ENCODE measurements at regions not wholly inside any gene's neighbourhood (a gene's known extent, or its start where the extent isn't known, plus 50 kb on each side); places are given as distances from the start of the nearest gene placed in this dataset.
"Not testable (repeated sequence)": the region's sequence is repeated elsewhere in the genome, so short reads cannot be mapped to it uniquely, and the experiment has no call there.

DNA sequence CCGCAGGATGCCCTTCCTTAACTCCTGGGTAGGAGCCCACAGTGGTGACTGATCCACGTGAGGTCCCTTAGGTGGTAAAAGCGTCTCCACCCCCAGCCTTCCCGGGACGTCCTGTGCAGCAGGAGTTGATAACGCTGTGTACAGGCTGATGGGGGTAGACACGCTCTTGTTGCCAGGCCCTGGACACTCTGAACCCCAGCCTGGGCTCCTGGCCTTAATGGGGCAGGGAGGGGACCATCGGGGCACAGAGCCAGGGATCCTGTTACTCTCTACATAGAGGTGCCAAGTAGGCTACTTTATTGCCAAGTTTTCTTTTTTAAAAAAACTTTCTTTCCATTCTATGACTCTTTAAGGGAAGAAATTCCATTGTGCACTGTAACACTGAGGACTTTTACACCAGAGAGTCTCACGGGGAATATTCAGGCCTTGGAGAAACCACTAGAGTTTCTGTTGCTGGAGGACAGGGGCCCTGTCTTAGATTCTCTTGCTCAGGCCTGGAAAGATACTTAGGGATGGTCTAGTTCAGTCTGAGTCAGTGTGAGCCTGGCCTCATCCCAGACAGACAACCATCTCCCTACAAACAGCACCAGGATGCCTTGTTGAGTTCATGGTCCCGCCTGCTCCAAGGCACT is 104.3 kb upstream of the RNU6-1 start:
- no peak for DNase-seq (ENCODE audit: low spot score)
- POLR2A ChIA-PET (ENCODE audit: low non-redundant PET), result no interaction called here
- CTCF ChIA-PET, result no interaction called here
- peak overlapping the region; percentile 58 for H3K27ac ChIP-seq
- TF ChIP-seq CTCF (conservative IDR thresholded peaks at IDR 0.05; ENCODE audit: low read depth), result no peak

GRCh38 chr15:67945131-67945530 is 105.3 kb upstream of the RNU6-1 start:
- POLR2A ChIA-PET (ENCODE audit: low non-redundant PET), result no interaction called here
- no peak for TF ChIP-seq CTCF (conservative IDR thresholded peaks at IDR 0.05; ENCODE audit: low read depth)

DNA sequence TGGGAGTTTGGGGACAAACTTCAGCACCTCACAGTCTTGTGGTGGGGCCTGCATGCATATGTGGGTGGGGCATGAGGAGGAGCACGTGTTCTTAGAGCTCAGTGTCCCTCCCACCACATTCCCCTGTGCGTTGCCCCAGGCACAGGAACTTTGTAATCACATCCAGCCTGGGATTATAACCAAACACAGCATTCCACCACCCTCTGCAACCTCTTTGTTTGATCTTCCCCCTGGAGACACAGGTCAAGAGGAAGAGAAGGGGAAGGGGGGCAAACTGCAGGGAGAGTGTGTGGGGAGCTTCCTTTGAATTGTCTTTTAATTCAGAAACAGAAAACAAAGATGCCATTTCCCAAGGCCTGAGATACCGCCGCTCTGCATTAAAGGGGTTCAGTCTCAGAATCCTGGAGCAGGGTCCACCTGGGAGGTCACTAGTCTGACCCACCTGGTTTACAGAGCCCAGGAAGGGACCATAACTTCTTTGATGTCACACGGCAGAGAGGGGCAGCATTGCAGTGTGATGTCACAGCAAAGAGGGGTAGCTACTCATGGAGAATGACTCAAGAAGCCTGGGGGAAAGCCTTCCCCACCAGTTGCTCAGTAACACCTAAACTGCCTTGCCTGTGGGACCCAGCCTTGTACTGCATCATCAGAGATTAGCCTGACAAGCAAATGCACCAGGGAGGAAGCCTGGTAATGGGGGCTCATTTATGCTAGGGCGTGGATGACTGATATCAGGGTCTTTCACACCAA is 106.3 kb upstream of the RNU6-1 start:
- CTCF ChIA-PET, result no interaction called here
- peak; percentile 55 for DNase-seq (ENCODE audit: low spot score)
- peak overlapping the region; percentile 58 for H3K27ac ChIP-seq
- TF ChIP-seq CTCF (conservative IDR thresholded peaks at IDR 0.05; ENCODE audit: low read depth), result no peak
- POLR2A ChIA-PET (ENCODE audit: low non-redundant PET), result no interaction called here

More at GRCh38 chr15:67945131-67945530, 105.3 kb upstream of the RNU6-1 start:
- DNase-seq (ENCODE audit: low spot score), result no peak
- CTCF ChIA-PET, result no interaction called here
- no peak overlapping the region for H3K27ac ChIP-seq

GRCh38 chr15:67946701-67947100 is 106.9 kb upstream of the RNU6-1 start:
- CTCF ChIA-PET, result no interaction called here
- POLR2A ChIA-PET (ENCODE audit: low non-redundant PET), result no interaction called here

DNA sequence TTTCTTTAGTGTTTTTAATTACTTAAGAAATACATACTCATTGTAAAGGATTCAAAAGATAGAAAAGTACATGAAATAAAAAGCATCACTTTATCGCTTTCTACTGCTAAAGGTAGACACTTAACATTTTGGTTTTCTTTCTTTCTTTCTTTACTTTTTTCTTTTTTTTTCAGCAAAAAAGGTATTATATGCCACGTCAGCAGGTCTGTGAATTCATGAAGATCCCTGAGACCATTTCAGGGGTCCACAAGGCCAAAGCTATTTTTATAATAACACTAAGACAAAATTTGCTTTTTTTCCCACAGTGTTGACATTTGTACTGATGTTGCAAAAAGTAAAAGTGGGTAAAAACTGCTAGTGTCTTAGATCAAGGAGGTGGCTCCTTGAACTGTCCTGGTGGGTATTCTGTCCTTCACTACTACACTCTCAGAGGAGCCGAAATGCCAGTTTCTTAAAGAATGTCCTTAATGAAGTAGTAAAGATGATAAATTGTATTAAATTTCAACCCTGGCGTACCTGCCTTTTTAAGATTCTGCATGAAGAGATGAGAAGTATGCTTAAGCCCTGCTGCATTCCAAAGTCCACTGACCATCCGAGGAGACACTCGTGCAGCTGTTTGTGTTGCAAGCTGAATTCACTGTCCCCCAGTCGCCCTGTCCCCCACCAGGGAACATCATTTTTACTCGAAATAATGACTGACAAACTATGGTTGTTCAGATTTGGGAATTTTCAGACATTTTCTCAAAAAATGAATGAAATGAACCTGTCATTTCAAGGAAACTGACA is 106.7 kb upstream of the PIAS1 start:
- no peak for DNase-seq (ENCODE audit: low spot score)
- TF ChIP-seq CTCF (conservative IDR thresholded peaks at IDR 0.05; ENCODE audit: low read depth), result no peak
- ChIA-PET CTCF (no interaction called here), POLR2A (ENCODE audit: low non-redundant PET) (no interaction called here)
- H3K27ac ChIP-seq, result no peak overlapping the region

More at GRCh38 chr15:67946701-67947100, 106.9 kb upstream of the RNU6-1 start:
- no peak for TF ChIP-seq CTCF (conservative IDR thresholded peaks at IDR 0.05; ENCODE audit: low read depth)
- peak overlapping the region; percentile 58 for H3K27ac ChIP-seq
- no peak for DNase-seq (ENCODE audit: low spot score)

GRCh38 chr15:67948215-67948614 is 105.9 kb upstream of the PIAS1 start:
- CTCF ChIA-PET, result no interaction called here

GRCh38 chr15:67951187-67951586 is 102.9 kb upstream of the PIAS1 start:
- POLR2A ChIA-PET (ENCODE audit: low non-redundant PET); H3K27ac ChIP-seq; DNase-seq (ENCODE audit: low spot score): not testable (repeated sequence)
- CTCF ChIA-PET, result interaction anchor here (0.7 kb wide), 1 partner anchor 87 kb away, joined by 3 read pairs; no protein-coding TSS in a partner anchor

More at GRCh38 chr15:67948215-67948614, 105.9 kb upstream of the PIAS1 start:
- no peak overlapping the region for H3K27ac ChIP-seq
- POLR2A ChIA-PET (ENCODE audit: low non-redundant PET), result no interaction called here
- no peak for TF ChIP-seq CTCF (conservative IDR thresholded peaks at IDR 0.05; ENCODE audit: low read depth)
- no peak for DNase-seq (ENCODE audit: low spot score)

Data from RWPE1 (cell line).